Mesodermal cell (in vitro differentiated cells): ENCODE measurements at regions not wholly inside any gene's neighbourhood (a gene's known extent, or its start where the extent isn't known, plus 50 kb on each side); places are given as distances from the start of the nearest gene placed in this dataset.

Experiments used
- H3K27ac ChIP-seq: 2 replicates; pipeline ENCODE4 v1.7.0; 2013; ENCODE audit warnings: mild to moderate bottlenecking, low read depth, low read length, moderate library complexity; ENCODE audit not compliant: severe bottlenecking
- H3K36me3 ChIP-seq: 2 replicates; pipeline ENCODE4 v1.7.1; 2013; ENCODE audit warnings: mild to moderate bottlenecking, low read length, moderate library complexity; ENCODE audit not compliant: control insufficient read depth, insufficient read depth
- H3K4me1 ChIP-seq: one replicate; pipeline ENCODE4 v1.7.1; 2013; ENCODE audit warnings: mild to moderate bottlenecking, low read length; ENCODE audit not compliant: insufficient read depth, control insufficient read depth, poor library complexity, severe bottlenecking
- H3K4me3 ChIP-seq: 2 replicates; pipeline ENCODE4 v1.7.0; 2013; ENCODE audit warnings: low read length, control low read depth, mild to moderate bottlenecking; ENCODE audit not compliant: insufficient read depth, poor library complexity, severe bottlenecking; ENCODE audit errors: extremely low read depth
- H3K9me3 ChIP-seq: 2 replicates; pipeline ENCODE4 v1.7.1; 2013; ENCODE audit warnings: mild to moderate bottlenecking, low read length, moderate library complexity; ENCODE audit not compliant: control insufficient read depth
- WGBS, 2 experiments: methylation state at CpG; one replicate each; pipeline ENCODE4 v1.1.5; 2013; ENCODE audit warnings: missing lambda C conversion rate in 2 of 2; ENCODE audit not compliant: insufficient coverage in 2 of 2; 5-methylcytosine and 5-hydroxymethylcytosine counted together

DNA sequence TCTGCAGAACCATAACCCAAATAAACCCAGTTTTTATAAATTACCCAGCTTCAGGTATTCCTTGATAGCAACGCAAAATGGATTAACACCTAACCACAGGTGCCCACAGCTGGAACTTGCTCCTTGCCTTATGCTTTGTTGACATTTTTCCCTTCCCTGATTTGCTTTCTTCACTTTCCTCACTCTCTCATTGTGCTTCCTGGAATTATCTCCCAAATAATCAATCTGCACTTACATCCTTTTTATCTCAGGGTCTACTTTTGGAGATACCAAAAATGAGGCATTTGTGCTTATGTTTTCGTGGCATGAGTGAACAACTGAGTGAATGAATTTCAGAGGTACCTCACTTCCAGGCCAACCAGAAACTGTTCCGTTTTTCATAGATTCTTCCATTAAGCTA, 374.3 kb downstream of the DOK5 start:
- Histone ChIP-seq H3K36me3 (no peaks in the 10 kb centered on the region), H3K9me3 (peaks cover 21% of the 10 kb centered on the region), H3K4me1 (no peaks in the 10 kb centered on the region), H3K27ac (no peak overlapping the region), H3K4me3 (no peak overlapping the region)
- WGBS, 2 experiments = 57 to 64% methylated on average over 1 to 2 of the region's 3 CpGs

DNA sequence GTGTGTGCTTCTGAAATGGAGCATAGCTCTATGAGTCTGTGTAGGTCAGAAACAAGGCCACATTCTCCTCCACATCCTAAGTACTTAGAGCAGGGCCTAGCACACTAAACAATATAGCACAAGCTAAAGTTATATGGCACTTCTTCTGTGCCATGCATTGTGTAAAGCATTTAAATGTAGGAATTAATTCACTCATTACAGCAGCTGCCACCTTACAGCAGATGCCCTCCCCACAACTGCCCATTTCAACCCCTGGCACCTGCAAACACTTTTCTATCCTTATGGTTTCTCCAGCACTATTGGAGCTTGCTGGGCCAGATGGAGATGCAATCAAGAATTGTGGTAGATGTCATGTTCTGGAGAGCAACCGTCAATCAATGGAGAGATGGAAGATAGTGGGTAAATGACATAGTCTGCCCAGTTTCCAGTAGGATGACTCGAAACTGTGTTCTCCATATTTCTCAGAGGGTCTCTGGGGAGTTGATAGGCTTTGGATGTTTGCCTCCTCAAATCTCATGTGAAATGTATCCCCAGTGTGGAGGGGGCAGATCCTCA, 373.7 kb downstream of the DOK5 start:
- no peaks in the 10 kb centered on the region for H3K4me1 ChIP-seq
- peaks cover 16% of the 10 kb centered on the region for H3K9me3 ChIP-seq
- H3K4me3 ChIP-seq = no peak overlapping the region
- H3K27ac ChIP-seq = no peak overlapping the region
- H3K36me3 ChIP-seq = no peaks in the 10 kb centered on the region
- WGBS, 2 experiments = 72 to 88% methylated on average over 1 to 2 of the region's 2 CpGs

DNA sequence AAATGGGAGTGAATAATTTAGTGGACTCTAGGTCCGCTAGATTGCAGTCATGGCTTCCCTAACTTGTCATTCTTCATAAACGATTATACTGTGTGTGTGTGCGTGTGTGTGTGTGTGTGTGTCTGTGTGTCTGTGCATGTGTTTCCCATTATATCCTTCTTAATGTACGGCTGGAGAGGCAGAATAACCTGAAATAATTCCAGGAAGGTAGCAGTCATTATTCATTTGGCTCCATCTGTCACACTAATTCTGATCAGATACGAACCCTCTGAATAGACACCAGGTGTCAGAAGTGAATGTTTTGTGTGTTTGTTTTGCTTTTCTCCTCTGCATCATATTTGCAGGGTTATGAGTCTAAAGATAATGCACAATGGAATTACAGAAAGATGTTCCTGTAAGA, 372.9 kb downstream of the DOK5 start:
- Histone ChIP-seq H3K9me3 (peaks cover 16% of the 10 kb centered on the region), H3K4me3 (no peak overlapping the region), H3K27ac (no peak overlapping the region), H3K36me3 (no peaks in the 10 kb centered on the region), H3K4me1 (no peaks in the 10 kb centered on the region)
- whole genome bisulfite sequencing, 2 experiments = 95% methylated on average over 3 of the region's 5 CpGs; no CpG with 5 or more reads in 1 of the 2 experiments

DNA sequence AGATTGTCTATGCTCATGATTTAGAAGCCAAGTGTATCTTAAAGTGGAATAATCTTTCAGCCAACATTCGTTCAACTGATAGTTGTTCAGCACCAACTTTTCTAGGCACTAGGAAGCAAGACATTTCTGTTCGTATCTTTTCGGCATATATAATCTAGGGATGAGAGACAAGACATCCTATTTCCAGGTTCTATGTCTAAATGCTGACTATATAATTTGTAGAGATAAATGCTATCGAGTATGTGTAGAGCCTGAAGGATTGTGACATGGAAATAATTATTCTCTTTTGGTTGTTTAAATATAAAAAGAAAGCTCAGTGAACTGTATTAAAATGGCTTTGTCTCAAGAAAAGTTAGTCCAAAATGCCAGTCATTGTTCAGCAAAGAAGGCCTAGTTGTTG, 371.6 kb downstream of the DOK5 start:
- Histone ChIP-seq H3K36me3 (no peaks in the 10 kb centered on the region), H3K9me3 (peaks cover 16% of the 10 kb centered on the region), H3K4me1 (no peaks in the 10 kb centered on the region), H3K27ac (no peak overlapping the region), H3K4me3 (no peak overlapping the region)
- WGBS, 2 experiments = 80 to 86% methylated on average over 2 to 4 of the region's 4 CpGs

DNA sequence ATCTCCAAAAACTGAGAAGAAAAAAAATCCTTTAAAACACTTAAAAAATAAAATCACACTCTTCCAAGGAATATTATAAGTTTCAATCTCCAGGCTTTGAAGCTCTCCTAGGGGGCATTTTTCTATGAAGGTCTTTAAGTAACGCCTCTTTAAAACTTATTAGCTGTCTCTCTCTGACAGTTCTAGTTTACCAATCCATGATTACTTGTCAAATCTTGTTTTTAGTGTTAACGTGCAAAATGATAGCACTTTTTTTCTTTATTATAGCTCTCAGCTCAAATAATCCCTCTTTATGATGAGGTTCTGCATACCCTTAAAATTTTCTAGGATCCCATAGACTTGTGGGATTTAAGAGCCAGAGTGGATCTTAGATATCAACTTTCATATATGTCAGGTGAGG, 369.0 kb downstream of the DOK5 start:
- H3K27ac ChIP-seq = no peak overlapping the region
- peaks cover 16% of the 10 kb centered on the region for H3K9me3 ChIP-seq
- H3K36me3 ChIP-seq = no peaks in the 10 kb centered on the region
- WGBS, 2 experiments = 85% methylated on average over 2 of the region's 2 CpGs; no CpG with 5 or more reads in 1 of the 2 experiments
- H3K4me1 ChIP-seq = no peaks in the 10 kb centered on the region
- no peak overlapping the region for H3K4me3 ChIP-seq

DNA sequence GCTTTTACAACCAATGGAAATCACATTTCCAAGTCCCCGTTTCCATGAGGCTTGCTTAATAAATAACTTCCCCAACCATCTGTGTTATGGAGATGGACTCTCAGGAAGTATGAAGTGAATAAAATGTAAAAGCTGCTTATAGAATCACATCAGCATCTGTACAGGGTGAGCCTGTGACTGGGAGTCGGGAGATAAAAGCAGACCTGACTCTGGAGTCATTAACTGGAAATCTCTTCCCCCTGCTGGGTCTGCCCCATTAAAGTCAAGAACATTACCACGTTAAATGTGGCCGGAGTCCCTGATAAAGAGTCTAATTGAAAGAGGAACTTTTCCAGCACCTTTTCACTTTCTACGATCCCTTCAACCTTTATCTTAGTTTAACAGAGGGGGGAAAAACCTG, 368.5 kb downstream of the DOK5 start:
- Histone ChIP-seq H3K4me3 (no peak overlapping the region), H3K36me3 (no peaks in the 10 kb centered on the region), H3K9me3 (peaks cover 13% of the 10 kb centered on the region), H3K4me1 (no peaks in the 10 kb centered on the region), H3K27ac (no peak overlapping the region)
- 67% methylated on average over 1 of the region's 5 CpGs; no CpG with 5 or more reads in 1 of the 2 experiments for WGBS, 2 experiments

DNA sequence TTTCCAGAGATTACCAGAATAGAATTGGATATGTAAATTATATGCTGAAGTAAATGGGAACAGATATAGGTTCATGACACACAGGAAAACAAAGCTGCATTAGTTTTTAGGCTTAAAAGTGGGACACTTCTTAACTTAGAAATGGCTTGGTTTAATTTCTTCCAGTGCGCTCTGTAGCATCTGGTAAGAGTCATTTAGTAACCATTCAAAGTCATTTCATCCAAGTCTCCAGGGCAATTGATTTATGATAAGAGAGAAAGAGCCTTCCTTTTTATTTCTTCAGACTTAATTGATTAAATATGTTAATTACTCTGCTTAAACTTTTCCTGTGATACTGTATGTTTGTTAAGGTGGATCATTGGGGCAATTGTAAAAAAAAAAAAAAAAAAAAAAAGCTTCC, 368.0 kb downstream of the DOK5 start:
- Histone ChIP-seq H3K4me1 (no peaks in the 10 kb centered on the region), H3K27ac (no peak overlapping the region), H3K9me3 (peaks cover 13% of the 10 kb centered on the region), H3K4me3 (no peak overlapping the region), H3K36me3 (no peaks in the 10 kb centered on the region)
- WGBS, 2 experiments = no CpG with 5 or more reads among the region's 1 CpG

DNA sequence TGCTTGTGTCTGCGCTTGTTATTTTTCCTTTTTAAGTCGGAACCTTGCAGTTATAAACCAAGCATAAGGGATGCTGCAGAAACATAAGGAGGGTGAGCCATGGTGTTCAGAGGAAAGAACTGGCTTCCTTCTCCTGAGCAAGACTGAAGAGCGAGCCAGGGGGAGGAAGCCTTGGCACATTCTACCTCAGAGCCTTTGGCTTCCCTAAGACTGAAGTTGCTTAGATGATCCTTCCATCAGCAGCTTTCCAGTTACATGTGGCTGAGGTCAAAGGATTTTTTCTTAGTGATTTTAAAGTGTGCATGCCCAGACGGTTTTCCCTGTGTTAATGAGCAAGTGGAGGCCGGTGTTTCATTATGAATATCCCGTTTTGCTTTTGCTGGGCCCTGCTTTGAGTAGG, 363.8 kb downstream of the DOK5 start:
- no peaks in the 10 kb centered on the region for H3K4me1 ChIP-seq
- H3K9me3 ChIP-seq = no peaks in the 10 kb centered on the region
- H3K36me3 ChIP-seq = no peaks in the 10 kb centered on the region
- 80 to 83% methylated on average over 3 to 4 of the region's 6 CpGs for WGBS, 2 experiments
- H3K27ac ChIP-seq = no peak overlapping the region
- no peak overlapping the region for H3K4me3 ChIP-seq

DNA sequence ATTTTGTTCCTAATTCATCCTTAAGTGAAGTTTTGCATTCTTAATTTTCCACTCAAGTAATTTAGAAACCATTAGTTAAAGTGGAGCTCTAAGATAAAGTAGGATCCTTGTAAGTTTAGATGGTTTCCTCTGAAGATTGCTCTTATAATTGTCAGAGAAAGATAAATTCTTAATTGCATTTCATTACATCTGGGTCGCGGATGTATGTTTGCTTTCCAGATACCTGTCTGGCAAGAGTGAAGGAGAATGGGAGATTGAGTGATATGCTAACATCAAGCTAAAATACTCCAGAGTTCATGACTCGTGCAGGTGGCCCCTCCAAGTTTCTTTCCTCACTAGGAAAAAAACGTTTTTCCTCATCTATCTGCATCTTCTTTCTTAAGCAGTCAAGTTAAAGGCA, 361.8 kb downstream of the DOK5 start:
- Histone ChIP-seq H3K4me3 (no peak overlapping the region), H3K36me3 (no peaks in the 10 kb centered on the region), H3K9me3 (no peaks in the 10 kb centered on the region), H3K4me1 (no peaks in the 10 kb centered on the region), H3K27ac (no peak overlapping the region)
- 80% methylated on average over 1 of the region's 4 CpGs; no CpG with 5 or more reads in 1 of the 2 experiments for WGBS, 2 experiments

DNA sequence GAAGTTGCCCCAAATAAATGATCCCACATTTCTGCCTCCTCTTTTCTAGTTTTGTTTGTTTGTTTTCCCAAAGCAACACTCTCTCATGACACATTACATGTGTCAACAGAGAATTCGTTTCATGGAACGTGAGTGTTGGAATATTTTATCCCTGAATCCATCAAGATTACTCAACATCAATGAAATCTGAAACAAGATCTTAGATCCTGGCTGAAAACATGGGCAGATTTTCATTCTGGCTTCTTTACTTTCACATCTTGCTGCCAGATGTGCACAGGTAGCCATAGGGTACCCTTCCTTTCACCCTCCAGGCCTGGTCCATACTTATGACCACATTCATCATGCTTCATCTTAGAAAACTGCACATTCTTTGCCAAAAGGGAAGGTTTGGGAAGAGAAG, 347.0 kb downstream of the DOK5 start:
- 79% methylated on average over 2 of the region's 2 CpGs; no CpG with 5 or more reads in 1 of the 2 experiments for WGBS, 2 experiments
- Histone ChIP-seq H3K9me3 (no peaks in the 10 kb centered on the region), H3K4me1 (no peaks in the 10 kb centered on the region), H3K36me3 (no peaks in the 10 kb centered on the region), H3K27ac (no peak overlapping the region), H3K4me3 (no peak overlapping the region)

DNA sequence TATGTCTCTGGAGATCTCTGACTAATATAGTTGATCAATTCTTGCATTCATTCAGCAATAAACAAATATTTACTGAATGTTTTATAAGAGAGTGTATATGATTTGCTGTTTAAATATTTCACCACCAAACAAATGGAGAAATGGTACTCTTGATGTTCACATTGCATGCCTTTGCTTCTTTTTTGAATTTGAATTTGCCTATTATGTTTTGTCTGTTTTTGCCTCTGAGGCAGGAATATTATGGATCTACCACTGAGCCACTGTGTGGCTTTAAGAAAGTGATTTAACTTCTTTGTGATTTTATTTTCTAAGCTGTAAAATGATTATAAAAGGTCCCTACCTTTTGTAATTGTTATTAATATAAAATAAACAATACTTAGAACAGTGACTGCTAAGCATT, 345.0 kb downstream of the DOK5 start:
- Histone ChIP-seq H3K36me3 (no peaks in the 10 kb centered on the region), H3K4me1 (no peaks in the 10 kb centered on the region), H3K27ac (no peak overlapping the region)

More for the DNA sequence above, 345.0 kb downstream of the DOK5 start:
- H3K4me3 ChIP-seq = no peak overlapping the region
- H3K9me3 ChIP-seq = no peaks in the 10 kb centered on the region
